Muscle layer of colon (tissue), 2 donors: ENCODE measurements at regions not wholly inside any gene's neighbourhood (a gene's known extent, or its start where the extent isn't known, plus 50 kb on each side); places are given as distances from the start of the nearest gene placed in this dataset.
"Not testable (repeated sequence)": the region's sequence is repeated elsewhere in the genome, so short reads cannot be mapped to it uniquely, and the experiment has no call there.

Experiments
- H3K27ac ChIP-seq: one replicate; pipeline ENCODE4 v1.7.0; 2013; ENCODE audit warnings: low read depth, mild to moderate bottlenecking, low read length, moderate library complexity
- H3K27me3 ChIP-seq, 2 donors: one replicate each; pipeline ENCODE4 v1.7.0; 2013; ENCODE audit warnings: low read length in 2 of 2, mild to moderate bottlenecking in 2 of 2; ENCODE audit not compliant: insufficient read depth in 2 of 2, control insufficient read depth in 1 of 2
- H3K36me3 ChIP-seq: one replicate; pipeline ENCODE4 v1.7.0; 2013; ENCODE audit warnings: mild to moderate bottlenecking, low read length; ENCODE audit not compliant: insufficient read depth
- H3K4me1 ChIP-seq: one replicate; pipeline ENCODE4 v1.7.0; 2013; ENCODE audit warnings: mild to moderate bottlenecking, low read length; ENCODE audit not compliant: insufficient read depth
- H3K4me3 ChIP-seq, 2 donors: one replicate each; pipeline ENCODE4 v1.7.0; 2013; ENCODE audit warnings: low read length in 2 of 2, low read depth in 1 of 2, mild to moderate bottlenecking in 1 of 2, moderate library complexity in 1 of 2
- H3K9ac ChIP-seq: one replicate; pipeline ENCODE4 v1.7.0; 2013; ENCODE audit warnings: low read length
- H3K9me3 ChIP-seq: one replicate; pipeline ENCODE4 v1.7.0; 2013; ENCODE audit warnings: mild to moderate bottlenecking, low read length
- donor health status: abdominal sarcoma.
- donor health status: Adenocarcinoma of cecum.

DNA sequence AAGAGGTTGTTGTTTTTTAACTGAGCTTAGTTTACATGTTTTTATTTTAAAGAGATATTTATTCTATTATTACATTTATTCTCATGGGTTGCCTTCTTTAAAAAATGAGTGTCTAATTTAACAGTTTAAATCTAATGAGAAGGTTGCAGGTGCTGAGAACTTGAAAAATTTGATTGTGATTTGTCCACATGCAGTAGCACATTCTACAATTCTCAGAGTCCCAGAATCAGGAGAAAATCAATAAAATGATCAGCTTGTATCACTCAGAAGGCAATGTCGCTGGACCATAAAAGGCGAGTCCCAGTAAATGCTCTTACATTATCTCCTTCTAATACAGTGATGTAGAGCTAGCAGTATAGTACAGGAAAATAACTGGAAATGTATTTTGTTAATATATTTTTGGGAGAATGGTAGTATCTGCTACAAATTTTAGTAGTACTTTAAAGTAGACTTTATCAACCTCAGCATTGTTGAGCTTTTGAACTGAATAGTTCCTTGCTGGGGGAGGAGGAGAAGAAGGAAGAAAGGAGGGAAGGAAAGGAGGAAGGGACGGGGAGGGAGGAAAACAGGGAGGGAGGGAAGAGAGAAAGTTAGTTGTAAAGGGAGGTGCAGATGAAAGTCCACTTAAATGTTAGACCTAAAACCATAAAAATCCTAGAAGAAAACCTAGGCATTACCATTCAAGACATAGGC, 458.0 kb downstream of the DOK5 start:
- Histone ChIP-seq H3K4me3 (no peak overlapping the region), H3K36me3 (no peaks in the 10 kb centered on the region), H3K9ac (no peak overlapping the region), H3K27ac (no peak overlapping the region), H3K9me3 (no peaks in the 10 kb centered on the region), H3K4me1 (no peaks in the 10 kb centered on the region), H3K27me3 (no peaks in the 10 kb centered on the region)

DNA sequence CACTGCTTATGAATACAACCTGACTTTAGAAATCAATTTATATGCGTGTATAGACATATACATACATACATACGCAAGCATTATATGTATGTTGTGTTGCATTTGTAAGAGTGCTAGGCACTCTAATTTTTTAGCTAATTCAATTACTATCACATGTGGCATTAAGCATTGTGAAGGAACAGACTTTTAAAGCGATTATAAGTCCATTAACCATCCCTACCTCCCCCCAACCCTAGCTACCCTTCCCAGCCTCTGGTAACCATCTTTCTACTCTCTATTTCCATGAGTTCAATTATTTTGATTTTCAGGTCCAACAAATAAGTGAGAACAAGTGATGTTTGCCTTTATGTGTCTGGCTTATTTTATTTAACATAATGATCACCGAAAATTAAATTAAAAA, 453.8 kb downstream of the DOK5 start:
- Histone ChIP-seq H3K4me1 (no peaks in the 10 kb centered on the region), H3K27ac (no peak overlapping the region)

DNA sequence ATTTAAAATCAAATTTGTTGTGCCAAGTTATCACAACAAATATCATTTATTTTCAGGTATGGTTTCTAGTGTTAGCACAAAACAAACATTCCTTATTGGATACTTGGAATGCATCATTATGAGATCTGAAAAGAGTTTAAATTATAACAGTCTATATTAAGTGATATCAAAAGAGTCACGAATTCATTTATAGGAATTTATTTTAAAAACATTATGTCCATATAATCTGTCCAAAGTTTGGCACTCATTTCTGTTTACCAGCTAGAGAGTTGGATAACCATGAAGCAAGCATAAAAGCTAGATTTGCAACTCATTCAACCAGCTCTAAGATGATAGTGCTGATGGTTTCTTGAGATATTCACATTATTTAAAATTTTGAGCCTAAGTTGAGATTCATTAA, 453.2 kb downstream of the DOK5 start:
- Histone ChIP-seq H3K36me3 (no peaks in the 10 kb centered on the region), H3K9ac (no peak overlapping the region), H3K4me3 (no peak overlapping the region), H3K27ac (no peak overlapping the region), H3K9me3 (no peaks in the 10 kb centered on the region), H3K27me3 (no peaks in the 10 kb centered on the region), H3K4me1 (no peaks in the 10 kb centered on the region)

More for the DNA sequence above, 453.8 kb downstream of the DOK5 start:
- no peaks in the 10 kb centered on the region for H3K36me3 ChIP-seq
- no peak overlapping the region for H3K4me3 ChIP-seq
- no peaks in the 10 kb centered on the region for H3K9me3 ChIP-seq
- no peaks in the 10 kb centered on the region for H3K27me3 ChIP-seq
- H3K9ac ChIP-seq: no peak overlapping the region

DNA sequence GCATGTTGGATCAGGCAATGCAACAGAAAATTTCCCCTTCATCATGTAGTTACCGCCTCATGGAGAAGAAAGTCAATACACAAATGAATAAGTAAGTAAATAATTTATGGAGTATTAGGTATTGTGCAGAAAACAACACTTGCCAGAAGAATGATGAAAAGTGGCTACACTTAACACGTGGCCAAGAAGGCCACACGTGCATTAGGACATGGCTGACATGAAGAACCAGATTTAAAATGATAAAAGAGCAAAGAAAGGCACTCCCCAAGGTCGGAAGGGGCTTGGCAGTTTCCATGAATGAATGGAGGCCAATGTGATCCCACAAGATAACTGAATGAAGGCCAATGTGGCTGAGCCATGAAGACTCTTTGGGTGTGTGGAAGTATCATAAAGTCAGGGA, 447.2 kb downstream of the DOK5 start:
- H3K36me3 ChIP-seq: no peaks in the 10 kb centered on the region
- no peak overlapping the region for H3K9ac ChIP-seq
- no peaks in the 10 kb centered on the region for H3K4me1 ChIP-seq
- H3K9me3 ChIP-seq: no peaks in the 10 kb centered on the region
- no peak overlapping the region for H3K27ac ChIP-seq
- H3K4me3 ChIP-seq: no peak overlapping the region
- H3K27me3 ChIP-seq: no peaks in the 10 kb centered on the region

DNA sequence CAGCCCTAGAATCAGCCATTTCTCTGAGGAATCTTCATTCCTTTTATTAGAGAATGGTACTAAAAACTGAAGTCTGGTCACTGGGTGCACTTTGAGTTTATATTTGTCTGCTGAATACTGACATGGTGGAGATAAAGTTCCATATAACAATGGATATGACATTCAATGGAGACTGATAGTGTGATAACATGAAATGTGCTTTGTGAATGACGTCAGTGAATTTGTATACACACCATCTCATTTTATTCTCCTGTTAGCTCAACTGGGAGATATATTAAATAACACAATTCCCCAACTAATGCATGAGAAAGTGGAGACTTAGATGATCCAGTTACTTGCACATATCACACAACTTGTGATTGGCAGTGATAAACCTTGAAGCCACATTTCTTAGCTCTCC, 446.7 kb downstream of the DOK5 start:
- Histone ChIP-seq H3K9me3 (no peaks in the 10 kb centered on the region), H3K4me1 (no peaks in the 10 kb centered on the region), H3K27ac (no peak overlapping the region), H3K4me3 (no peak overlapping the region), H3K27me3 (no peaks in the 10 kb centered on the region), H3K9ac (no peak overlapping the region), H3K36me3 (no peaks in the 10 kb centered on the region)

DNA sequence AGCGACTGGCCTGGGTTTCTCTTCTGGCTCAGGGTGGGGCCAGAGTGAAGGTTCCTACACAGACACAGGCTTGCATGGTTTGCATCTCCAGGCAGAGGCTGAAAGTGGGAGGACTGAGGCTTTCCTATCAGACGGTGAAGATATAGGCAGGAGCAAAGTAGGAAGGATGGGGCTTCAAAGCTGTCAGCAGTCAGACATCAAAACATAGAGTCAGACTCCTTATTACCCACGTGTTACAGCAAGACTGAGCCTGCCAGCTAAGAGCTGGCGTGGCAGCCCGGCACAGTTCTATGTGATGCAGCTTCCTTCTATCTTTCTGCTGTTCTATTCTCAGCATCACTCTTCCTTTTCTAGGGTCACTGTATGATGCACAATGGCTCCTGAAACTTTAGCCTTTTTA, 445.1 kb downstream of the DOK5 start:
- no peak overlapping the region for H3K4me3 ChIP-seq
- no peaks in the 10 kb centered on the region for H3K4me1 ChIP-seq
- H3K36me3 ChIP-seq: no peaks in the 10 kb centered on the region
- H3K27ac ChIP-seq: no peak overlapping the region
- H3K27me3 ChIP-seq: no peaks in the 10 kb centered on the region
- no peaks in the 10 kb centered on the region for H3K9me3 ChIP-seq
- H3K9ac ChIP-seq: no peak overlapping the region

DNA sequence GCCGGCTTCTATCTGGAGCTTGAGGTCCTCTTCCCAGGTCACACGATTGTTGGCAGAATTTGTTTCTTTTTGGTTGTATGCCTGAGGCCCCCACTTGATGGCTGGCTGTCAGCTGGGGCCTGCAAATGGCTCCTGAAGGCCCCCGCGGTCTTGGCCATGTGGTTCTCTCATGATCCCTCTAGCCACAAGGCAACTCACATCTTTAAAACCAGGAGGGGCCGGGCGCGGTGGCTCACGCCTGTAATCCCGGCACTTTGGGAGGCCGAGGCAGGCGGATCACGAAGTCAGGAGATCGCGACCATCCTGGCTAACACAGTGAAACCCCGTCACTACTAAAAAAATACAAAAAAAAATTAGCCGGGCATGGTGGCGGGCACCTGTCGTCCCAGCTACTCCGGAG, 443.6 kb downstream of the DOK5 start:
- not testable (repeated sequence) for H3K27ac ChIP-seq

DNA sequence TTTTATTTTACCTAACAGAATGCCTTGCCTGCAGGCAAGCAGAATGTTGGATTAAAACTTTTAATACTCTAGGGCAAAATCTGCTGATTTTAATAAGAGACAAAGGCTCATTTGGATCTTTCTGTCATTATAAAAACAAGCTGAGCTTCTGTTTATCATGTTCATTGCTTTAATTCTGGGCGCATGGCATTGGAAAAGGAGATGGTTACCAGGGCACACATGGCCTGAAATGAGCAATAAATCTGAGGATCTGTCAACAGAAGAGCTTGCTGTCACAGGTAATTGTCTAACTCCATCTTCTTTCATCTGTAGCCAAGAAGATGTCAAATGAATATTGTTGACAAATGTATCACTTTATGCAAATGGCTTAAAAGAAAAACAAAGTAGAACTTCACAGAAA, 439.6 kb downstream of the DOK5 start:
- H3K4me1 ChIP-seq: no peaks in the 10 kb centered on the region
- no peaks in the 10 kb centered on the region for H3K27me3 ChIP-seq
- H3K9ac ChIP-seq: no peak overlapping the region
- H3K36me3 ChIP-seq: no peaks in the 10 kb centered on the region
- H3K9me3 ChIP-seq: no peaks in the 10 kb centered on the region
- H3K27ac ChIP-seq: no peak overlapping the region
- H3K4me3 ChIP-seq: no peak overlapping the region

More for the DNA sequence above, 443.6 kb downstream of the DOK5 start:
- not testable (repeated sequence) for H3K4me1 ChIP-seq, H3K9ac ChIP-seq, H3K4me3 ChIP-seq, H3K27me3 ChIP-seq, H3K9me3 ChIP-seq, H3K36me3 ChIP-seq

DNA sequence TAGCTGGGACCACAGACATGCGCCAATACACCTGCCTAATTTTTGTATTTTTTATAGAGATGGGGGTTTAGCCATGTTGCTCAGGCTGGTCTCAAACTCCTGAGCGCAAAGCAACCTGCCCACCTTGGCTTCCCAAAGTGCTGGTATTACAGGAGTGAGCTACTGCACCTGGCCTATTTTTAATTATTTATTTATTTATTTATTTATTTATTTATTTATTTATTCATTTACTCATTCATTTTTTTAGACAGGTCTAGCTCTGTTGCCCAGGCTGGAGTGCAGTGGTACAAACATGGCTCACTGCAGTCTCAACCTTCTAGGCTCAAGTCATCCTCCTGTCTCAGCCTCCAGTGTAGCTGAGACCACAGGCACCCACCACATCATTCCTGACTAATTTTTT, 434.3 kb downstream of the DOK5 start:
- H3K9ac ChIP-seq: no peak overlapping the region
- no peaks in the 10 kb centered on the region for H3K36me3 ChIP-seq
- H3K9me3 ChIP-seq: no peaks in the 10 kb centered on the region
- no peak overlapping the region for H3K27ac ChIP-seq
- H3K4me3 ChIP-seq: no peak overlapping the region
- H3K27me3 ChIP-seq: no peaks in the 10 kb centered on the region
- H3K4me1 ChIP-seq: no peaks in the 10 kb centered on the region

DNA sequence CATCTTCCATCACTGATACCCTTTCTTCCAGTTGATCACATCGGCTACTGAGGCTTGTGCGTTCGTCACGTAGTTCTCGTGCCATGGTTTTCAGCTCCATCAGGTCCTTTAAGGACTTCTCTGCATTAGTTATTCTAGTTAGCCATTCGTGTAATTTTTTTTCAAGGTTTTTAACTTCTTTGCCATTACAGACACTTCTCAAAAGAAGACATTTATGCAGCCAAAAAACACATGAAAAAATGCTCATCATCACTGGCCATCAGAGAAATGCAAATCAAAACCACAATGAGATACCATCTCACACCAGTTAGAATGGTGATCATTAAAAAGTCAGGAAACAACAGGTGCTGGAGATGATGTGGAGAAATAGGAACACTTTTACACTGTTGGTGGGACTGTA, 430.7 kb downstream of the DOK5 start:
- not testable (repeated sequence) for H3K36me3 ChIP-seq, H3K27ac ChIP-seq, H3K9ac ChIP-seq, H3K4me3 ChIP-seq, H3K27me3 ChIP-seq, H3K4me1 ChIP-seq, H3K9me3 ChIP-seq

DNA sequence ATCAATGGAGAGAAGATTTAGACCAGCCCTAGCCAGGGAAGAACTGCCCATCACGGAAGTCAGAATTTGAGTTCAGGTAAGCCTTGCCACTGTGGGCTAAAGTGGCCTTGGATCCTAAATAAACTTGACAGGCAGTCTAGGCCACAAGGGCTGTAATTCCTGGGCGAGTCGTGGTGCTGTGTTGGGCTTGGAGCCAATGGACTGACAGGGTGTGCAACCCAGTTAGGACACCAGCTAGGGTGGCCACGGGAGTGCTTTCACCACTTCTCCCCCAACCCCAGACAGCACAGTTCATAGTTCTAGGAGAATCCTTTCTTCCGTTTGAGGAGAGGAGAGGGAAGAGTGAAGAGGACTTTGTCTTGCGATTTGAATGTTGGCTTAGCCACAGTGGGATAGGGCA, 422.4 kb downstream of the DOK5 start:
- Histone ChIP-seq H3K9ac (no peak overlapping the region), H3K36me3 (no peaks in the 10 kb centered on the region), H3K27me3 (no peaks in the 10 kb centered on the region), H3K27ac (no peak overlapping the region), H3K4me3 (no peak overlapping the region), H3K4me1 (no peaks in the 10 kb centered on the region), H3K9me3 (peaks cover 6% of the 10 kb centered on the region)

DNA sequence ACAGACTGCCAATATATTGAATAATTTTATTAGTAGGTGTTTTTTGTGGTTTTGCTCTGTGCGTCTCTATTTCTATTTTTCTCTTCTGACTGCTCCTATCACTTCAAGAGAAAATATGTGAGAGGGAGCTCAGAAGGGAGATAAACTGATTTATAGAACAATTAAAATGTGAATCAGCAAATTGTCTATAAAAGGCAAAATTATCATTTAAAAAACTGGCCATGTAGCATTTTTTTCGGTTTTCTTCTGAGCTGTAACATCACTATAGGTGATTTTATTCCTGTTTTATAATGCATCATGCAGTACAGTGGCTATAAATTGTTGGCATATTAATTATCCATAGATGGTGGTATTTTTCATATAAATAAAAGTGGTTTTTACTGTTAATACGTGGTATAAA, 416.5 kb downstream of the DOK5 start:
- no peaks in the 10 kb centered on the region for H3K36me3 ChIP-seq

More for the DNA sequence above, 416.5 kb downstream of the DOK5 start:
- H3K4me1 ChIP-seq: no peaks in the 10 kb centered on the region
- no peak overlapping the region for H3K27ac ChIP-seq
- H3K27me3 ChIP-seq: no peaks in the 10 kb centered on the region
- H3K4me3 ChIP-seq: no peak overlapping the region
- no peaks in the 10 kb centered on the region for H3K9me3 ChIP-seq
- H3K9ac ChIP-seq: no peak overlapping the region
